Embryonic facial prominence (tissue), 1 donor: ENCODE measurements at regions not wholly inside any gene's neighbourhood (a gene's known extent, or its start where the extent isn't known, plus 50 kb on each side); places are given as distances from the start of the nearest gene placed in this dataset.
"Not testable (repeated sequence)": the region's sequence is repeated elsewhere in the genome, so short reads cannot be mapped to it uniquely, and the experiment has no call there.

Source experiments
- DNase-seq: peaks from one replicate; pipeline ENCODE4 v3.0.0-alpha.2; 2016; ENCODE audit errors: extremely low spot score

DNA sequence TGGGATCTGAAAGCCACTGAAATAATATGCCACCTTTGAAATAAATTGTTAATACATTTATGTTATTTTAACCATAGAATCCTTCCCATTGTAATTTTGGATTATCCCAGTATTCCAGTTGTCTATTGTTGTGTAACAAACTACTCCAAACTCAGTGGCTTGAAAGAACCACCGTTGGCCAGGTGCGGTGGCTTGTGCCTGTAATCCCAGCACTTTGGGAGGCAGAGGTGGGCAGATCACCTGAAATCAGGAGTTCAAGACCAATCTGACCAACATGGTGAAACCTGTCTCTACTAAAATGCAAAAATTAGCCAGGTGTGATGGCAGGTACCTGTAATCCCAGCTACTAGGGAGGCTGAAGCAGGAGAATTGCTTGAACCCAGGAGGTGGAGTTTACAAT lies 217.6 kb downstream of the IRX2 start:
- not testable (repeated sequence) for DNase-seq

DNA sequence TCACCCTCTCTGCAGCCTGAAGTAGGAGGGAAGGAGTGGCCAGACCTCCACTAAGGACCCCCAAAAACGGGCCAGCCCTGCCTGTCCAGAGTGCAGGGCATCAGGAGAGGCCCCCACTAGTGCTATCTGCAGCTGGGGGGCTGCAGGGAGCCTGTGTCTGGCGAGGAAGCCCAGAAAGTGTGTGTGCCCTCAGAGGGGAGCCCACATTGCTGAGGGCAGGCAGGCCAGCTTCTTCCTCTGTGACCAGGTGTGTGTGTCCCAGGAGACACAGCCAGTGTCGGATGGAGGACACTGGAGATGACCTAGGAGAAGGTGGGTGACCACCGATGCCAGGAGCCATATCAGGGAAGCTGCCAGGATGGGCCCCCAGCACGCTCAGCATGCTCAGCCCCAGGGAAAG lies 218.7 kb downstream of the IRX2 start:
- no peak for DNase-seq

DNA sequence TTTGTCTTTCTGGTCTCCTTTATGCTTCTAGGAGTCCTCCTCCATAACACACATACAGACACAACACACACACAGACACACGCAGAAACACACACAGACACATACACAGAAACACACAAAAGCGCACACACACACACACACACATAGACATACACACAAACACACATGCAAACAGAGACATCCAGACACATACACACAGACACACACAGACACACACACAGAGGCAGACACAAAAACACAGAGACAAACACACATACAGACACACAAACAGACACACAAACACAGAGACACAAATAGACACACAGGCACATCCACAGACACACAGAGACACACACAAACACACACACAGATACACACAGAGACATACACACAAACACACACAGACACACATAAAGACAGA lies 220.2 kb downstream of the IRX2 start:
- DNase-seq = no peak

DNA sequence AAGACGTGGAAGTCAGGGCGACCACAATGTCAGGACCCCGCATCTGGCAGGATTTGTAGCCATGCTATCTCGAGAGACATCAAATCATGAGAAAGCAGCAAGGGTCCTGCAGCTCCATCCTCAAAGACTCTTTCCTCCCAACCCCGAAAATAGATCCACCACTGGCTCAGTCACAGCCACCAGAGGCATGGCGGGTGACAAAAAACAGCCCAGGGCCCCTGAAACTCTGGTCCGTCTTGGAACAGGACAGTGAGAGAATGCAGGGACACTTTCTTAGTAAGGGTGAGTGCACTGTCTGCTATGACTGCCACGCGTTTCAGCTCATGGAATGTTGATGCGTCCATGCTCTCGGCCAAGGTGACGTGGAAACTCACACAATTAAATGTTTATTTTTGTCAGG lies 220.9 kb downstream of the IRX2 start:
- DNase-seq = no peak

DNA sequence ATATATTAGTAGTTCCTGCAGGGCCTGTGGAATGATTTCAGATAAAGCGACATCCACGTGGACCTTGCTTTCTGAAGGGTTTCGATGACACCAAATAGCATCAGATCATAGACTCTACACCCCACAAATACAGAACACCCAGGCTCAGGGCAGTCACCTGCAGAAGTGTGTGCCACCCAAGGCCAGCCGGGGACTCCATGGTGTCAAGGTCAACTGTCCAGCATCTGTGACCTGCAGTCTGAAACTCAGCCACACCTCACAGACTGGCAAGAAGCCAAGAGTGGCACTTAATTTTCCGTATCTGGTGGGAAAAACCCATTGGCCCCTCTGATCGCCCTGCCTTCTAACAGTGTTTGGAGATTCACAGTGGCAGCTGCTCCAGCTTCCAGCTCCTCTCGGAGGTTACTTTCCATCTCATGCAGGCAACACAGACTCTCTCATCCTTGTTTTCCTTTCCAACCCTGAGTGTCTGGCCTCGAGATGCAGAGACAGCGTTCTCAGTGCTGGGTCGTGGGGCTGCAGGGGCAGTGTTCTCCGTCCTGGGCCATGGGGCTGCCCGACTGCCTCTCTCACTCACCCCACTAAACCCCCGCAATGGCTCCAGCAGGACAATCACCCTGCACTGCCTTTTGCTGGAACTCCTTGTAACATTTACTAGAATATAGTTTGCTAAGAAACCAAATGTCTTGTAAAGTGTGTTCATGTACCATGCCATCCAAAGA lies 221.9 kb downstream of the IRX2 start:
- DNase-seq = no peak

DNA sequence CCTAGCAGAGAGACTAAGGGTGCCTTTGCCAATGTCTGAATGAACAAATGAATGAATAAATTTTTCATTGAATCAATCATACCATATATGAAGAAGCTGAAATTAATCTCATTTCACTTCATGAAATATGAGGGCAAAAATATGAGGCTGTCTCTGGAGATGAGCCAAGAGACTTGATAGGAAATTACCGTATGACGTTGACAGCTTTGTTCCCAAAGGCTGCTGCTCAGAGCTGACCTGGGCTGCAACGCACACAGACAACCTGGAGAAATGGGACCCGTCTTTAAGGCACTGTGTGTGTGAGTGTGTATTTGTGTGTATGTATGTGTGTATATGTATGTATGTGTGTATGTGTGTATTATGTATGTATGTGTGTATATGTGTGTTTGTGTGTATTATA lies 226.1 kb downstream of the IRX2 start:
- DNase-seq = no peak

DNA sequence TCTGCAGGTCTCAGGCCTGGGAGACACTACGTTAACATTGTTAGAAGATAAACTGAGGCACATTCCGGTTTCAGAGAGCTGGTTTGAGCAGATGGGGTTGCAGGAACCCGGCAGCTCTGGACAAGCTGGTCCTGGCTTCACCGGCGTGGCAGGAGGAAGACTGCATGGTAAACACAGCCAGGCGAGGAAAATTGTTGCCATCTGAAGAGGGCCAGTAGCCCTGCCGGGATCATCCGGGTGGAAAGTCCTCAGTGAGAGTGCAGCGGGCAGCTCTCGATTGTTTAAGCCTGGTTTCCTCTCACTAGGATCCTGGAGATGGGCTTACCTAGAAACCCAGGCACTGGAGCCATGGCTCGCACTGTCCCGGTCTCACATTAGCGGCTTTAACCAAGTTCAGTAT lies 226.9 kb downstream of the IRX2 start:
- no peak for DNase-seq

DNA sequence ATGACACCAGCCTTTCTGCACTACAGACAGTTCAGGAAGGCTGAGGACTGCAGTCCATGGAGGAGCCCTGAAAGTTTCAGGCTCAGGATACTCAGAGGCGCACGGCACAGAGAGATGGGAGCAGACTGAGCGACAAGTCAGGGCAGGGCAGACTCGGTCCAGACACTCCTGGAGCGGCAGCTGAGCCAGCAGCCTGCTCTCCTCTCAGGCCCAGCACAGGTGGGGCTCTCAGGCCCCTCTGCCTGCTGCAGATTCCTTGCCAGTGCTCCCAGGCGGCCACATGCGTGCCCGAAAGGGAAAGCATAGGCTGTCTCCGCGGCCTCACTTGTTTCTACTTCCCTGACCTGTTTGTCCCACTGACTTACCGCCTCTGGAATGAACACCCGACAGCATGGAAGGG lies 228.3 kb downstream of the IRX2 start:
- DNase-seq = no peak

DNA sequence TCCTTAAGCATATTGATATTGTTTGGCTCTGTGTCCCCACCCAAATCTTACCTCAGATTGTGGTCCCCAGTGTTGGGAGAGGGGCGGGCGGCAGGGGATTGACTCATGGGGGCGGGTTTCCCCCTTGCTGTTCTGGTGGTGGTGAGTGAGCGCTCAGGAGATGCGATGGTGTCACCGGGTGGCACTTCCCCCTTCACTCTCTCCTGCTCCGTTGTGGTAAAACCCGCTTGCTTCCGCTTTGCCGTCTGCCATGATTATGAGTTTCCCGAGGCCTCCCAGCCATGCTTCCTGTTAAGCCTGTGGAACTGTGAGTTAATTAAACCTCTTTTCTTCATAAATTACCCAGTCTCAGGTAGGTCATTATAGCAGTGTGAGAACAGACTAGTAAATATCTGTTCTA lies 229.1 kb downstream of the IRX2 start:
- DNase-seq = no peak

DNA sequence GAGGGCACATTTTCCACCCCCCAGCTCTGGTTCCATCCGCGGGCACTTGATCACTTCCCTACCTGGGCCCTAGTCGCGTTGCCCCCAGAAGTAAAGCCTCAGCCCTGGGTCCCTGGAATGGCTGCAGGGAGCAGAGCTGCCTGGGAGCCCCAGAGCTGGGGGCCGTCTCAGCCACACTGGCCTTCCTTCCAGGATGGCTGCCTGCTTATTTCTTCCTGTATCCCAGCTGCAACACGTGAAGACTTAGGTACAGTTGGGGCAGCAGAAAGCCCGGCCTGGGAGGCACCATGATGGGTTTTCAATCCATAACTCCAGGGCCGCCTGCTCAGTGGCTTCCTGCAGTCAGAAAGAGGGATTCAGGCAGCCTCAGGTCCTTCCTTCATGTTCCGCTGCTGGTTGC lies 232.3 kb downstream of the IRX2 start:
- no peak for DNase-seq

DNA sequence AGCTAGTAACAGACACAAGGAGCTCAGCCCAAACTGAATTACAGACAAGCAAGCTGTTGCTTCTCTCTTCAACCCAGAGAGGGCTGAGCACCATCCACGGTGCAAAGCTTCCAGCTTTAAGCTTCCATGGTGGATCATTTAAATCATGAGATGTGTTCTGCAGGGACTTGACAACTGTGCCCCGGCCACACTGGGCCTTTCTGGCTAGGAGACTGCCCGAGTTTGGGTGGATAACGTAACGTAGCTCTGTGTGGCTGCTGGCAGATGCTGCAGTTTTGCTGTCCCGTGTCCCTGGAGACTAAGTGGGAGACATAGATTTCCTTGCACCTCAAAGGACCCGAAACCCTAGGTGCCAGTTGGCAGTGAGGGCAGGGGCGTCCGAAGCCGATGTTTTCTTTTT lies 234.0 kb downstream of the IRX2 start:
- no peak for DNase-seq

DNA sequence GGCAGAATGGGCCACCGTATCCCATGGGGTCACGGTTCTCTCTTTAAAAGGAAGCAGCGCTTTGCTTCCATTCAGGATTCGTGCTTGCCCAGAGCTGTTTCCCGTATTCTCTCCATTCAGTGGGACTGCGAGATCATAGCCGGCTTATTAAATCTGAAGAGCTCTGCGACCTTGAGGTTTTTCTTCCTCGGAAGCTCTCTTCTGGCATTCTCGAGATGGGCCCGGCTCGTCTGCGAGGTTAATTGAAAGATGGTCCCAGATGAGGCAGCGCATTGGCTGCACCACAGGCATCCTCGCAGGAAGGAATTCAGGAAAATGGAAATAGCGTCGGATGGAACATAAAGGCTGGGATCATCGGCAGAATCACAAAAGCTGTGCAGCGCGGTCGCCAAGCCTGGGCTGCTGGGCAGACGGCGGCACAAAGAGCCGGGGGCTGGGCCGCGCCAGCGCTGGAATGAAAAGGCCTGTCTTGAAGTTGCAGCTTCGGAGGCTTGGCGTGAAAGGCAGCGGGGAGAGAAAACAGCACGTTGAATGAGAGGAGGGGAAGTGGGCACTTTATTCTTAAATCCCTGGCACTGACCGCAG lies 236.2 kb downstream of the IRX2 start:
- DNase-seq = no peak

DNA sequence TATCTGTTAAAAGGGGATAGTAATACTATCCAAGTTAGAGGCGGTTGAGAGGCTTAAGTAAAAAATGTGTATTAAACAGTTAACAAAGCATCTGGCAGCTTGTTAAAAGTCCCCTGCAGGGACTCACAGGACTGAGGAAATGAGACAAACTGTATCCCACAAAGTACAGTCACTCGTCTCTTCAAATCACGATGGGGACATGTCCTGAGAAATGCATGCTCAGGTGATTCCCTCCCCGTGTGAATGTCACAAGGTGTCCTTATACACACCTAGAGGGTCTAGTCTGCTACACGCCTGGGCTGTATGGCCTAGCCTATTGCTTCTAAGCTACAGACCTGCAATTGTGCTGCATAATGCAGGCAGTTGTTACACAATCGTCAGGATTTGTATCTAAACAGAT lies 237.0 kb downstream of the IRX2 start:
- no peak for DNase-seq

DNA sequence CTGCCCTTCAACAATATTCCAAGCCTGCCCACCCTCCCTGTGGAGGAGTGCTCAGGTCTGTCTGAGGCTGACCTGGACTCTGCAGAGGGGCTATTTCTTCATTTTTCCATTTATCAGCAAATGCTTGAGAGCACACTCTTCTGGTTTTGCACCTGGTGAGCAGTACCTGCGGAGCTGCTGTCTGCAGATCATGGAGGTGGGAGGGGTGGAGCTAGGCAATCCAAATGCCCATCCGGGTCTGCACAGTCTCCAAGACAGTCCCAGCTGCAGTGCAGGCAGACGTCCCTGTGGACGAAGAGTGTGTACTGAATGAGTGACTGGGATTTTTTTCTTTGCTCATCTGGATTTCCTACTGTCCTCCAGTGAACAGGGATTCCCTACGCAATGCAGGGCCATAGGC lies 239.8 kb downstream of the IRX2 start:
- DNase-seq = no peak

DNA sequence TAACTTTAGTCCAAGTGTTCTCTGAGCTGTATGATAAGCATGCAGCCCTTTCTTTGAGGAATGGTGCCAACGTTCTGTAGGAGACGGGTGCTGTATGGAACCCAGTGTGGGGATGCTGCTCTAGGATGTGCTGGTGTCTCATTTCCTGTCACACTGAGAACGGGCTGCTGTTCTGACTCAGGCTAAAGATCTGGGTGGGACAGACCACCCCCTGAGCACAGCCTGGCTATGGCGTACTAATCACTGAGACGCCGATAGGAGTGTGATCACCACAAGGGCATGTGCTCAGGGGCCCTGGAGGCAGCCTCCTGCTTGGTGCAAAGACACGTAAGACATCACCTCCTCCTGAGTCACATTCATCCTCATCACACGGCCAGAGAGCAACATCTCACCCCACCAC lies 240.4 kb downstream of the IRX2 start:
- DNase-seq = no peak

DNA sequence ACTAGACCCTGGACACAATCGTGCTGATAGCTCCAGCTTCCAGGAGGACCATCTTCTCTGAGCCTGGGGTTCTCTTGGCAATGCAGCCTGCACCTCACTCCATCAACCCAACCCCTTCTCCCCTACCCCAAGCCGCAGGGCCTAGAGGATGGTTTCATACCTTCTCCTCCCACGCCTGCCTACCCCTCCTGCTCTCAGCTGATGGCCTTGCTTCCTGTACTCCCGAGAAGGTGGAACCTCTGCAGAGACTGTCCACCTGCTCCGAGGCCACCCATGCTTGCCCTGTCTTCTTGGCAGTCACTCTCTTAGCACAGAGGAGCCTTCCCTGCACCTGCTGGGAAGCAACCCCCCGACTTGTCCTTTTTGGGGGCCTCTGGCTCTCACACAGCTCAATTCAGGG lies 241.9 kb downstream of the IRX2 start:
- DNase-seq = no peak

DNA sequence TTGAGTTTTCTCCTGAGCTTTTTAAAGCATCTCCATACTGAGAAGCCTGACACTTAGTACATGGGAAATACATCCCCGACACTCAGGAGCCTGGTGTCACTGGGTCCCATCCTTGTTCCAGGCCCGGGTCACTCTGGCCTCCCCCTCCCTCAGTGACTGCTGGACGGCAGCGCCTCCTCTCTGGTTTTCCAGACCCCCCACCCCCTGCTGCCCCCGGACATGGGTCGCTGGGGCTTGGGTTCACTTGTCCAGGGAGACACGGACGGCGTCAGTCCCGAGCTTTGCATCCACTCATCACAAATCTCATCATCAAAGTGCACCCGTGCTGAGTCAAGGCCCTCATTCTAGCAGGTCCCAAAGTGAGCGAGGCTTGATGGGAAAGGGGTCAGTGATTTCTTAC lies 243.0 kb downstream of the IRX2 start:
- no peak for DNase-seq

DNA sequence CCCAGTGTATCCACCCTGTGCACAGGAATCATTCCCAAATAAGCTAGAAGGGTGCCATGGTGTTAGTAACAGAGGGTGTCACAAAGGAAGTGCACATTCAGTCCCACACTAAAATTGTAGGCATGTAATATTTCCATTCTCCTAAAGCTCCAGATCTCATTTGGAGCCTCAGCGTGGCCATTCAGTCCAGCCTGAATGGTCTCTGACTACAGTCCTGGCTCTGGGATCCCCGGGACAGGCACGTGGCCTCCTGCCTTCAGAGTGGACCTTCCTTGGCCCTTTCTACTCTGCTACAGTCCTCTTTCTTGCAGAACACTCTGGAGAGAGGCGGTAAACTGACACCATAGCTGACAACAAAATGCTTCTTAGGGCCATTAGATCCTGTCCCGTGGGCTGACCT lies 243.9 kb downstream of the IRX2 start:
- DNase-seq = no peak

DNA sequence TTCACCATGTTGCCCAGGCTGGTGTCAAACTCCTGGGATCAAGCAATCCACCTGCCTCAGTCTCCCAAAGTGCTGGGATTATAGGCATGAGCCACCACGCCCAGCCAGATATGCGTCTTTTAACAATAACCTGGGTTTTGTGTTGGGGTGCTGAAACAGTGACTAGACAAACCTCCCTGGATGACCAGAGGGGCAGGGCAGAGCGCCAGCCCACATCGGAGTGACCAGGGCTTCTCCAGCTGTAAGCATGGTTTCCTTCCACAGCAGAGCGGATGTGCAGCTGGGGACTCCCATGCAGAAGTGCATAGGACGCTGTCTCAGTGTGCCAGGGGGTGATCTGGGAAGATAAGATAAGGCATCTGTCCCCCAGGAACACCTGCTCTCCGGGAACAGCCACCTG lies 244.9 kb downstream of the IRX2 start:
- DNase-seq = no peak

DNA sequence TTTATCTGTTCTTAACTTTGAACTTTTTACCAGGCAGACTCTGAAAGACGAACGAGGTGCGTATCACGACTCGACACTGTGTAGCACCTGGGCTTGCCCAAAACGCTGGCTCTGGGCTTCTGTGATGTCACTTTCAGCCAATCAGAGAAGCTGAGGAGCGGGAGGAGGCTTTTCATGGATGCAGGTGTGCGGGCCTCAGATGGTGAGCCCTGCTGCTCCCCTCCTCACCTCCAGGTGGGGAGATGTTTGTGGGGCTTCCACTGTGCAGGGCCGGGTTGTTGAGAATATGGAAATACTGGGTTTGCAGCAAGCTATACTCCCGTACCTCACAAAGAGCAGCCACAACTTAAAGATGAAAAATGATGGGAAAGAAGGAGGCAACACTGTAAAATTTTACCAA lies 246.3 kb downstream of the IRX2 start:
- DNase-seq = no peak

DNA sequence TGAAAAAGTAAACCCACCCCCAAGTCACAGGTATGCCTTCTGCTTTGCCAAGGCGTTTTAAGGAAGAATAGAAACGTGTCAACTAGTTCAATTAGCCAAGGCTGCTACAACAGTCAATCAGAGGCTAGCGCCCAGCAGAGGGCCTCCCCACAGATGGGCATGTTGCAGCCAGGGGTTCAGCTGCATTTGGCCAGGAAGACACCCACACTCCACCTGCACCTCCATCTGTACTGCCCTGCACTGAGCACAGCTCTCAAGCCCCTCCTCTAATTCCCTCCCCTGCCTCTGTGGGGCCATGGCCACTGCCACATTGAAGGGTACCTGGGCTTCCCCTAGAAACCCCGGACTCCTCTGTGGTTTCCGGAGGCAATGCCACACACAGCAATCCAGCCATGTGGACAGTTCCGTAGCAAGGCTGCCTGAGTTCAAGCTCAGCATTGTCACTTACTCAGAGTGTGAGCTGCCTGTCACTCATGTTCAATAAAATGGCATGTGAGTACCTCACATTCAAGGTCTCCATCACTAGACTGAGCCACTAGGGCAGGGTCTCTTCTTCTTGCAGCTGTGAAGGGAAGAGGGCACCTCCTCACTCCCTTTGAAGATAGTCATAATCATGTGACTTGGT lies 248.4 kb downstream of the IRX2 start:
- DNase-seq = no peak

DNA sequence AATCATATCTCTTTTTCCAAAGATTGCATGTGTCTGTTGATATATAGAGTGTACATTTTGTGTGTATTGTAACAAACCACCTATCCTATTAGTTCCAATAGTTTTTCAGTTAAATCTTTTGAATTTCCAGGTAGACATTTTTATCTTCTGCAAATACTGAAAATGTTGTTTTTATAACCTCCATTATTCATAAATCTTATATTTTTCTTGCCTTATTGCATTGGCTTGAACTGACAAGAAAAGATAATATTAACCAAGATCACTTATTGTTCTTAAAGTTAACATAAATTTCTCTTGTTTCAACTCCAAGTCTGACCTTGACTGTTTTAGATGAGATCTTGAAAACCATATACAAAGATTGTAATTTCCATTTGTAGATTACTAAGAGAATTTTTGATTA lies 251.6 kb downstream of the IRX2 start:
- DNase-seq = no peak

DNA sequence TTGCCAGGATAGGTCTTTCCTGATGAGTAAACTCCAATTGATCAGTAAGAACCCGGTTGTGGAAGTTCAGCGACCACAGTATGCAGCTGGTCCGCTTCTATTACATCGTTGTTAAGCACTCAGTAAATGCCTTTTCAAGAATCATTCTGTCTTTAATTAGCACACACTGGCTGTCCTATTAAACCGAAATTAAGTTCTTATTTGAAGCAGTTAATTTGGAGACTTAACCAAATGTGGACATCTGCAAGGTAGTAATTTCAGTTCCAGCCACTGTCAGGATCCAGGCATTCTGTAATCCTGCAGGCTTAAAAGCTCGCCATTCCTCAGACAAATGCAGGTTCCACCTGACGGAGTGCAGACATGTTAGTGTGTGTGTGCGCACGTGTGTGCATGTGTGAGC lies 254.6 kb downstream of the IRX2 start:
- no peak for DNase-seq

DNA sequence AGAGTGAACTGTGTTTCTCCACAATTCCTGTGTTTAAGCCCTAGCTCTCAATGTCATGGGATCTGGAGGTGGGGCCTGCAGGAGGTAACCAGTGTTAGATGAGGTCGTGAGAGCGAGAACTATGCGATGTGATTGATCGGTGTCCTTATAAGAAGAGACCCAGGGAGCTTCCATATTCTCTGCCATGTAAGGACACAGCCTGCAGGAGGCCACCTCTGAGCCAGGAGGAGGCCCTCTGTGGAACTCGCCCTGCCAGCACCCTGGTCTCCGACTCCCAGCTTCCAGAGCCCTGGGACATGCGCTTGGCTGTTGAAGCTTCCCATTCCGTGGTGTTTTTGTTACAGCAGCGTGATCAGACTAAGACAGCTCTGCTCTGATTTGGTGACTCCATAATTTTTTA lies 255.4 kb downstream of the IRX2 start:
- no peak for DNase-seq
